Gastrocnemius medialis (tissue), 4 donors: ENCODE measurements at regions not wholly inside any gene's neighbourhood (a gene's known extent, or its start where the extent isn't known, plus 50 kb on each side); places are given as distances from the start of the nearest gene placed in this dataset.
"Not testable (repeated sequence)": the region's sequence is repeated elsewhere in the genome, so short reads cannot be mapped to it uniquely, and the experiment has no call there.

Experiments
- ATAC-seq, 2 donors: fragments of 150-250 bp; one replicate each; pipeline ENCODE4 v1.9.1; 2016
- DNase-seq, 2 donors: peaks; one replicate each; pipeline ENCODE4 v3.0.0-alpha.2; 2019
- H3K27ac ChIP-seq, 4 donors: fragments of 200-600 bp; sonication (generic); 1 replicate in 1 of 4; 2 replicates in 3 of 4; pipeline ENCODE4 v1.5.1; 2016 to 2018; ENCODE audit warnings: mild to moderate bottlenecking in 2 of 4, moderate library complexity in 1 of 4
- H3K27me3 ChIP-seq, 3 donors: fragments of 200-600 bp; sonication (generic) in 2 of 3; 1 replicate in 1 of 3; 2 replicates in 2 of 3; pipeline versions ENCODE4 v1.5.1 to v1.6.0; 2016 to 2019; ENCODE audit warnings: mild to moderate bottlenecking in 1 of 3, moderate library complexity in 1 of 3
- H3K36me3 ChIP-seq, 2 donors: fragments of 200-600 bp; sonication (generic) in 1 of 2; one replicate each; pipeline ENCODE4 v1.5.1; 2017 to 2018
- H3K4me1 ChIP-seq, 2 donors: fragments of 200-600 bp; sonication (generic) in 1 of 2; one replicate each; pipeline ENCODE4 v1.5.1; 2016 to 2017; ENCODE audit warnings: mild to moderate bottlenecking in 2 of 2
- H3K4me3 ChIP-seq, 4 donors: fragments of 200-600 bp; sonication (generic) in 3 of 4; 1 replicate in 1 of 4; 2 replicates in 3 of 4; pipeline ENCODE4 v1.5.1; 2016 to 2019; ENCODE audit warnings: mild to moderate bottlenecking in 2 of 4
- H3K9me3 ChIP-seq, 3 donors: fragments of 200-600 bp; sonication (generic) in 2 of 3; 1 replicate in 1 of 3; 2 replicates in 2 of 3; pipeline ENCODE4 v1.5.1; 2016 to 2019
- POLR2A ChIP-seq, 2 donors: fragments of 450-650 bp; IDR thresholded peaks; one replicate each; pipeline ENCODE4 v1.6.1; 2017; ENCODE audit warnings: antibody characterized with exemption in 2 of 2, mild to moderate bottlenecking in 2 of 2, moderate library complexity in 2 of 2
- in situ Hi-C, 4 donors: fragments of 200-750 bp; cut with MboI; loops; one replicate each; pipeline versions ENCODE4 v1.15.0 to v1.8.0; 2017; ENCODE audit warnings: low sequenced_read_pairs in 4 of 4
- intact Hi-C: fragments of 100-400 bp; cut with DNase I; formaldehyde crosslinking; loops from one replicate; pipeline ENCODE4 v1.15.1; 2023; ENCODE audit warnings: low total_unique reads
- TF ChIP-seq, protein P1 (sequence below), 5 experiments: fragments of 450-650 bp in 3 of 5; fragments of 200-600 bp in 2 of 5; sonication (generic) in 2 of 5; IDR thresholded peaks in 4 of 5; conservative IDR thresholded peaks in 1 of 5; 1 replicate in 4 of 5; 2 replicates in 1 of 5; pipeline ENCODE4 v1.5.1; 2016 to 2019; ENCODE audit warnings: antibody characterized with exemption in 5 of 5, mild to moderate bottlenecking in 3 of 5, moderate library complexity in 3 of 5

DNA sequence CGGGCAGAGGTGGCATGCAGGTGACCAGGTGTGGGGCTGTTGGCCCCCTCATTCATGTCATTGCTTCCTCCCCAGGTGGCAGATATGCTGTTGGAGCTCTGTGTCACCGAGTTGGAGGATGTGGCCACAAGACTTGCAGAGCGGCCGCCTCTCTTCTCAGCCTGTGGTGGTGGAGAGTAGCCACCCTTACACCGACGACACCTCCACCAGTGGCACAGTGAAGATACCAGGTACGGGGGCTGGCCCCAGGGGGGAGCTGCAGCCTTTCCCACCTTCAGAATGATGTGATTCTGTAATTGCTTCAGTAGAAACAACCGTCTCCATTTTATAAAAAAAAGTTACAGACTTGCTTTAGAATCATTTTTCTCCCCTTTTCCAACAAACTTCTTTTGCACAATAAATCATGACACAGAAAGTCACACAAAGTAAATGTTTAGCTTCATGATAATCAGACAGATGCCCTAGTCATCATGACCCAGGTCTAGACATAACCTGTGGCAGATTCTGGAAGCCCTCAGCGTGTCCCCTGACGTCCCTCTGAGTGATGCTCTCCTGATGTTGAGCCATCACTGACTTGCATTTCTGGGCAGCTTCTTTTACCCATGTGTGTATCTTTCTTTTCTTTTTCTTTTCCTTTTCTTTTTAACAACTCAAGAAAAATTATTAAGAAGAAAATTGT is 76.0 kb upstream of the FAN1 start:
- no peak for DNase-seq
- in situ Hi-C loops (no loop called here), intact Hi-C loops (no loop called here)
- Histone ChIP-seq H3K36me3 (no peaks in the 10 kb centered on the region), H3K9me3 (no peaks in the 10 kb centered on the region), H3K27me3 (no peaks in the 10 kb centered on the region), H3K4me3 (no peak overlapping the region), H3K27ac (no peak overlapping the region), H3K4me1 (no peaks in the 10 kb centered on the region)
- no peak for ATAC-seq
- TF ChIP-seq POLR2A (IDR thresholded peaks at IDR 0.05): no peak
- TF ChIP-seq, protein P1, sequence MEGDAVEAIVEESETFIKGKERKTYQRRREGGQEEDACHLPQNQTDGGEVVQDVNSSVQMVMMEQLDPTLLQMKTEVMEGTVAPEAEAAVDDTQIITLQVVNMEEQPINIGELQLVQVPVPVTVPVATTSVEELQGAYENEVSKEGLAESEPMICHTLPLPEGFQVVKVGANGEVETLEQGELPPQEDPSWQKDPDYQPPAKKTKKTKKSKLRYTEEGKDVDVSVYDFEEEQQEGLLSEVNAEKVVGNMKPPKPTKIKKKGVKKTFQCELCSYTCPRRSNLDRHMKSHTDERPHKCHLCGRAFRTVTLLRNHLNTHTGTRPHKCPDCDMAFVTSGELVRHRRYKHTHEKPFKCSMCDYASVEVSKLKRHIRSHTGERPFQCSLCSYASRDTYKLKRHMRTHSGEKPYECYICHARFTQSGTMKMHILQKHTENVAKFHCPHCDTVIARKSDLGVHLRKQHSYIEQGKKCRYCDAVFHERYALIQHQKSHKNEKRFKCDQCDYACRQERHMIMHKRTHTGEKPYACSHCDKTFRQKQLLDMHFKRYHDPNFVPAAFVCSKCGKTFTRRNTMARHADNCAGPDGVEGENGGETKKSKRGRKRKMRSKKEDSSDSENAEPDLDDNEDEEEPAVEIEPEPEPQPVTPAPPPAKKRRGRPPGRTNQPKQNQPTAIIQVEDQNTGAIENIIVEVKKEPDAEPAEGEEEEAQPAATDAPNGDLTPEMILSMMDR (IDR thresholded peaks at IDR 0.05 in 4 of 5, conservative IDR thresholded peaks at IDR 0.05 in 1 of 5): no peak

DNA sequence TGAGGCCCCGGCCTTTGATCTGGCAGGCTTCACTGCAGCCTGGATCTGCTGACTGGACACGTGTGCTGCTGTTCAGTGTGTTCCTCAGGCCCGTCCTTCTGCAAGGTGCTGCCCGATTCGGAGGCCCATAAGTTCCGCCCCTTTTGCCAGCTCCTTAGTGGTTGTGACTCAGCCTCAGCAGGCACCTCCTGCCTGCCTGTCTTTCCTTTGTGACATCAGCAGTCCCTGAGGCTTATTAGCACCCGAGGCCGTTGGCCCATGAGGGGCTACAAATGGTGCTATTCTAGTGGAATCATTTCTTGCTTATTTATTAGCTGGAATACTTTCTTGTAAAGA is 75.4 kb upstream of the FAN1 start:
- H3K27me3 ChIP-seq, in situ Hi-C loops, H3K27ac ChIP-seq, H3K4me1 ChIP-seq, H3K4me3 ChIP-seq, intact Hi-C loops, DNase-seq, H3K36me3 ChIP-seq, H3K9me3 ChIP-seq: not testable (repeated sequence)
- peak in 1 of 2 donors; percentile 36 for ATAC-seq

DNA sequence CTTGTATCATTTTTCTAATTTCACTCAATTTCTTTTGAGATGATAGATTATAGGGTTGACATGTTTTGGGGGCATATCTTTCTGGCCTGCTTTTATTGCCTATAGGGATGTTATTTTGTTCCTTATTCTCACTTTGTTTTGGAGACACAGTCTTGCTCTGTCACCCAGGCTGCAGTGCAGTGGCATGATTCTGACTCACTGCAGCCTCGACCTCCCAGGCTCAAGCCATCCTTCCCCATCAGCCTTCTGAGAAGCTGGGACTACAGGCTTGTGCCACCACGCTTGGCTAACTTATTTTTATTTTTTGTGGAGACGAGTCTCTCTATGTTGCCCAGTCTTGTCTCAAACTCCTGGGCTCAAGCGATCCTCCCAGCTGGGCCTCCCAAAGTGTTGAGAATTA is 72.8 kb upstream of the FAN1 start:
- H3K4me1 ChIP-seq: no peaks in the 10 kb centered on the region
- no peak for DNase-seq
- in situ Hi-C loops (no loop called here), intact Hi-C loops (no loop called here)
- no peak overlapping the region for H3K4me3 ChIP-seq
- TF ChIP-seq POLR2A (IDR thresholded peaks at IDR 0.05): no peak
- TF ChIP-seq, protein P1 (IDR thresholded peaks at IDR 0.05 in 4 of 5, conservative IDR thresholded peaks at IDR 0.05 in 1 of 5): no peak
- H3K36me3 ChIP-seq: no peaks in the 10 kb centered on the region
- H3K27me3 ChIP-seq: no peaks in the 10 kb centered on the region
- no peaks in the 10 kb centered on the region for H3K9me3 ChIP-seq
- no peak for ATAC-seq
- H3K27ac ChIP-seq: no peak overlapping the region

DNA sequence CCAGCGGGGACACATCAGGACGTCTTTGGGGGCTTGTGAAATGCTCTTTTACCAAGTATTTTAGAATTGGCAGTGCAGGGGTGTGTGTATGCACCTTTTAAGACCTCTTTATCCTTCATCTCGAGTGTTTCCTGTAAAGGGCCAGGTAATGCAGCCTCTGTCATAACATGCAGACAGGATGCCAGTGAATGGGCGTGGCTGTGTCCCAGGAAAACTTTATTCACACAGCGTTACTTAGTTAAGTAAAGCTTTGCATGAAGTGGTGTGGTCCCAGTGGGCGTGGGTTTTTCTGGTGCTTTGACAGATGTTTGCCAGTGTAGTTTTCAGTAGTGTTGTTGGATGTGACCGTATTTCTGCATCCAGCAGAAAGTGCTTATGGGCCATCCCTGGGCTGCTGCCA is 70.3 kb upstream of the FAN1 start:
- H3K27me3 ChIP-seq, ATAC-seq, H3K4me1 ChIP-seq, H3K36me3 ChIP-seq, H3K4me3 ChIP-seq, DNase-seq, H3K9me3 ChIP-seq, H3K27ac ChIP-seq, intact Hi-C loops, in situ Hi-C loops: not testable (repeated sequence)

DNA sequence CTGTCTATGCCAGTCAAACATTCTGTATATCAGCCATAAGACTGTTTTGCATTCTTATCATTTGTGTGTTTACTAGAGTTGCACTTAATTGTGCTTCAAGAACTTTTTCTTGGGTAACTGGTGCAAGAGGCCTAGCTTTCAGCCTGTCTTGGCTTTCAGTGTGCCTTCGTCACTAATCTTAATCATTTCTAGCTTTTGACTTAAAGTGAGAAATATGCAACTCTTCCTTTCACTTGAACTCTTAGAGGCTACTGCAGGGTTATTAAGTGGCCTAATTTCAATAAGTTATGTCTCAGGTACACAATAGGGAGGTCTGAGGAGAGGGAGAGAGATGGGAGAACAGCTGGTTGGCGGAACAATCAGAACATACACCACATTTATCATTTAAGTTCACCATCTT is 62.1 kb upstream of the FAN1 start:
- ATAC-seq, H3K27me3 ChIP-seq, H3K4me3 ChIP-seq, in situ Hi-C loops, DNase-seq, H3K27ac ChIP-seq, H3K36me3 ChIP-seq, H3K4me1 ChIP-seq, intact Hi-C loops, H3K9me3 ChIP-seq: not testable (repeated sequence)

DNA sequence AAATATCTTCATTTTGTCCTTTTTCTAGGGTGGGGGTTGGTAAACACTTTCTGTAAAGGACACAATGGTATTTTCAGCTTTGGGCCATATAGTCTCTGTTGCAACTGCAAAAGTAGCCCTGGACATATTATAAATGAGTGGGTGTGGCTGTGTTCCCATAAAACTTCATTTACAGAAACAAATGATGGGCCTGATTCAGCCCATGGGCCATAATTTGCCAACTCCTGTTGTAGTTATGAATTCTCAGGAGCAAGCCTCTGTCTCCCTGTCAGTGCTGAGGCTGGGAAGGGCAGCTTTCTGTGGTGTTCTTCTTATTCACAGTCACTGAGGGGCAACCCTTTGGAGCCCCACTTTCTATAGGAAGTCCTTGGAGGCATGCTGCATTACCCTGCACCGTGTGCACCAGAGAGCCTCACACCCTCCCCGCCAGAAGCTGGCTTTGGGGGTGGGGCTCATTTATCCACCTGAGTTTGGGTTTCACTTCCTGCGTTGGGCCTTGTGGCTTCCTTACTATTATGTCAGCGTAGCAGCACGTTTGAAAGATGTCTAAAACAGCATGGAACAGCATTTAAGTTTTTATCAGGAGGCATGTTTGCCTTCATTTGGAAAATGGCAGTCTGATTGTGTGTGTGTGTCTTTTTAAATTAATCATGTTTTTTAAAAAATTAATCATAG is 60.8 kb upstream of the FAN1 start:
- DNase-seq, H3K9me3 ChIP-seq, H3K36me3 ChIP-seq, in situ Hi-C loops, H3K4me1 ChIP-seq, H3K27ac ChIP-seq, H3K4me3 ChIP-seq, ATAC-seq, H3K27me3 ChIP-seq, intact Hi-C loops: not testable (repeated sequence)

DNA sequence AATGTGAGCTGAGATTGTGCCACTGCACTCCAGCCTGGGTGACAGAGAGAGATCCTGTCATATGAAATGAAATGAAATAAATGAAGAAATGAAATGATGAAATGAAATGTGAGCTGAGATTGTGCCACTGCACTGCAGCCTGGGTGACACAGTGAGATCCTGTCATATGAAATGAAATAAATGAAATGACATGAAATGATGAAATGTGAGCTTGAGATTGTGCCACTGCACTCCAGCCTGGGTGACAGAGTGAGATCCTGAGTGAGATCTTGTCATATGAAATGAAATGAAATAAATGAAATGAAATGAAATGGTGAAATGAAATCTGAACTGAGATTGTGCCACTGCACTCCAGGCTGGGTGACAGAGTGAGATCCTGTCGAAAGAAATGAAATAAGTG is 58.2 kb upstream of the FAN1 start:
- H3K4me1 ChIP-seq, H3K9me3 ChIP-seq, intact Hi-C loops, H3K36me3 ChIP-seq, H3K27ac ChIP-seq, H3K27me3 ChIP-seq, in situ Hi-C loops, ATAC-seq, H3K4me3 ChIP-seq, DNase-seq: not testable (repeated sequence)
